GM12874 (cell line): ENCODE measurements at regions not wholly inside any gene's neighbourhood (a gene's known extent, or its start where the extent isn't known, plus 50 kb on each side); places are given as distances from the start of the nearest gene placed in this dataset.

Experiments
- CTCF ChIP-seq: IDR thresholded peaks from 2 replicates; pipeline ENCODE4 v1.5.1; 2011; ENCODE audit warnings: low read depth, mild to moderate bottlenecking, control low read depth, low read length, moderate library complexity; ENCODE audit not compliant: insufficient read depth

GRCh38 chr3:168574455-168575158 lies 478.9 kb upstream of the GOLIM4 start:
- no peak for TF ChIP-seq CTCF

- no peak for TF ChIP-seq CTCF
Measured at GRCh38 chr3:168570404-168571155, 474.9 kb upstream of the GOLIM4 start.

GRCh38 chr3:168558728-168559411 lies 463.1 kb upstream of the GOLIM4 start:
- TF ChIP-seq CTCF, result no peak

- TF ChIP-seq CTCF, result no peak
Measured at GRCh38 chr3:168552251-168552650, 456.5 kb upstream of the GOLIM4 start.

GRCh38 chr3:168548719-168549118 lies 453.0 kb upstream of the GOLIM4 start:
- TF ChIP-seq CTCF, result no peak

- TF ChIP-seq CTCF, result no peak
Measured at GRCh38 chr3:168546707-168547106, 451.0 kb upstream of the GOLIM4 start.

- TF ChIP-seq CTCF, result no peak
Measured at GRCh38 chr3:168545591-168545990, 449.9 kb upstream of the GOLIM4 start.
